ENCODE measurements at regions not wholly inside any gene's neighbourhood (a gene's known extent, or its start where the extent isn't known, plus 50 kb on each side); places are given as distances from the start of the nearest gene placed in this dataset.

GRCh38 chr3:193915613-193916012 is 220.3 kb upstream of the HES1 start:
- TF ChIP-seq CTCF (IDR thresholded peaks at IDR 0.05) (no peak), POLR2A (IDR thresholded peaks at IDR 0.05) (no peak)

All from adrenal gland (tissue), 5 donors.